HEK293 (cell line): ENCODE measurements at regions not wholly inside any gene's neighbourhood (a gene's known extent, or its start where the extent isn't known, plus 50 kb on each side); places are given as distances from the start of the nearest gene placed in this dataset.

Experiments
- SCRT1 ChIP-seq: fragments of 450-650 bp; formaldehyde crosslinking; IDR thresholded peaks from 2 replicates; pipeline ENCODE4 v1.5.1; 2016; ENCODE audit warnings: missing biosample characterization, missing genetic modification characterization, borderline replicate concordance
- SP2 ChIP-seq: fragments of 450-650 bp; formaldehyde crosslinking; IDR thresholded peaks from 2 replicates; pipeline ENCODE4 v1.5.1; 2016; ENCODE audit warnings: missing biosample characterization, missing genetic modification characterization
- YY1 ChIP-seq: fragments of 450-650 bp; formaldehyde crosslinking; IDR thresholded peaks from 2 replicates; pipeline ENCODE4 v1.5.1; 2018; ENCODE audit warnings: missing biosample characterization, missing genetic modification characterization
- ZFP41 ChIP-seq: fragments of 450-650 bp; formaldehyde crosslinking; IDR thresholded peaks from 2 replicates; pipeline ENCODE4 v1.5.1; 2016; ENCODE audit warnings: missing biosample characterization, missing genetic modification characterization, borderline replicate concordance
- ZIC2 ChIP-seq: fragments of 450-650 bp; formaldehyde crosslinking; IDR thresholded peaks from 2 replicates; pipeline ENCODE4 v1.5.1; 2016; ENCODE audit warnings: missing biosample characterization, missing genetic modification characterization
- ZNF776 ChIP-seq: fragments of 450-650 bp; formaldehyde crosslinking; IDR thresholded peaks from 2 replicates; pipeline ENCODE4 v1.5.0; 2017; ENCODE audit warnings: missing biosample characterization, missing genetic modification characterization, borderline replicate concordance
- ZXDB ChIP-seq: fragments of 450-650 bp; formaldehyde crosslinking; IDR thresholded peaks from 2 replicates; pipeline ENCODE4 v1.5.1; 2016; ENCODE audit warnings: missing biosample characterization, missing genetic modification characterization
- TF ChIP-seq, protein P1 (sequence below): fragments of 450-650 bp; formaldehyde crosslinking; IDR thresholded peaks from 2 replicates; pipeline ENCODE4 v1.5.1; 2016; ENCODE audit warnings: missing biosample characterization, missing genetic modification characterization
- TF ChIP-seq, protein P2 (sequence below): IDR thresholded peaks from 2 replicates; pipeline ENCODE4 v1.6.1; 2011; ENCODE audit warnings: mild to moderate bottlenecking, low read depth, low read length, borderline replicate concordance
- TF ChIP-seq, protein P3 (sequence below): fragments of 450-650 bp; formaldehyde crosslinking; IDR thresholded peaks from 2 replicates; pipeline ENCODE4 v1.5.1; 2016; ENCODE audit warnings: missing biosample characterization, missing genetic modification characterization
- TF ChIP-seq, protein P4 (sequence below): fragments of 450-650 bp; formaldehyde crosslinking; optimal IDR thresholded peaks from 2 replicates; pipeline ENCODE3; 2016; ENCODE audit warnings: missing biosample characterization, mild to moderate bottlenecking, missing genetic modification characterization
- TF ChIP-seq, protein P5 (sequence below): fragments of 450-650 bp; formaldehyde crosslinking; IDR thresholded peaks from 2 replicates; pipeline ENCODE4 v1.5.1; 2016; ENCODE audit warnings: missing biosample characterization, missing genetic modification characterization, low read depth
- TF ChIP-seq, protein P6 (sequence below): fragments of 450-650 bp; formaldehyde crosslinking; IDR thresholded peaks from 2 replicates; pipeline ENCODE4 v1.5.1; 2016; ENCODE audit warnings: missing biosample characterization, missing genetic modification characterization

DNA sequence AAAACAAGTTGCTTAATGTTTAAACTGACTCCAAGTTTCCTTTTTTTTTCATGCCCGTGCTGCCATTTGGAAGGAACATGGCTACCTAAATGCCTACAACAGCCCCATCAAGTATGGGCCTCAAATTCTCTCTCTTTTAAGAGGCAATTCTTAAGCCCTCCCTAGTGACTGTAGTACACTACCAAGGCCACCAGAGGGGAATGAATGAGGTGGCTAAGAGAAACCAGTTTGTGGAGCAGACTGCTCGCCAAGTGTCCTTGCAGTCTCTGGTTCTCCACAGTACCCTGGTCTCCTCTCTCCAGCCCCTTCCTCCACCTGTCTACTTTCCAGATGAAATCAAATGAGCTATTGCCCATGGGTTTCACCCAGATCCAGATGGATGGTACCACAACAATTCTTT lies 1809.6 kb downstream of the BRINP3 start:
- TF ChIP-seq, protein P1, sequence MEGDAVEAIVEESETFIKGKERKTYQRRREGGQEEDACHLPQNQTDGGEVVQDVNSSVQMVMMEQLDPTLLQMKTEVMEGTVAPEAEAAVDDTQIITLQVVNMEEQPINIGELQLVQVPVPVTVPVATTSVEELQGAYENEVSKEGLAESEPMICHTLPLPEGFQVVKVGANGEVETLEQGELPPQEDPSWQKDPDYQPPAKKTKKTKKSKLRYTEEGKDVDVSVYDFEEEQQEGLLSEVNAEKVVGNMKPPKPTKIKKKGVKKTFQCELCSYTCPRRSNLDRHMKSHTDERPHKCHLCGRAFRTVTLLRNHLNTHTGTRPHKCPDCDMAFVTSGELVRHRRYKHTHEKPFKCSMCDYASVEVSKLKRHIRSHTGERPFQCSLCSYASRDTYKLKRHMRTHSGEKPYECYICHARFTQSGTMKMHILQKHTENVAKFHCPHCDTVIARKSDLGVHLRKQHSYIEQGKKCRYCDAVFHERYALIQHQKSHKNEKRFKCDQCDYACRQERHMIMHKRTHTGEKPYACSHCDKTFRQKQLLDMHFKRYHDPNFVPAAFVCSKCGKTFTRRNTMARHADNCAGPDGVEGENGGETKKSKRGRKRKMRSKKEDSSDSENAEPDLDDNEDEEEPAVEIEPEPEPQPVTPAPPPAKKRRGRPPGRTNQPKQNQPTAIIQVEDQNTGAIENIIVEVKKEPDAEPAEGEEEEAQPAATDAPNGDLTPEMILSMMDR (tag by site-specific recombination) = no peak
- TF ChIP-seq, protein P2, sequence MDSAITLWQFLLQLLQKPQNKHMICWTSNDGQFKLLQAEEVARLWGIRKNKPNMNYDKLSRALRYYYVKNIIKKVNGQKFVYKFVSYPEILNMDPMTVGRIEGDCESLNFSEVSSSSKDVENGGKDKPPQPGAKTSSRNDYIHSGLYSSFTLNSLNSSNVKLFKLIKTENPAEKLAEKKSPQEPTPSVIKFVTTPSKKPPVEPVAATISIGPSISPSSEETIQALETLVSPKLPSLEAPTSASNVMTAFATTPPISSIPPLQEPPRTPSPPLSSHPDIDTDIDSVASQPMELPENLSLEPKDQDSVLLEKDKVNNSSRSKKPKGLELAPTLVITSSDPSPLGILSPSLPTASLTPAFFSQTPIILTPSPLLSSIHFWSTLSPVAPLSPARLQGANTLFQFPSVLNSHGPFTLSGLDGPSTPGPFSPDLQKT = no peak
- TF ChIP-seq ZIC2 (tag by site-specific recombination) = no peak
- no peak for TF ChIP-seq SCRT1 (tag by site-specific recombination)
- TF ChIP-seq, protein P3, sequence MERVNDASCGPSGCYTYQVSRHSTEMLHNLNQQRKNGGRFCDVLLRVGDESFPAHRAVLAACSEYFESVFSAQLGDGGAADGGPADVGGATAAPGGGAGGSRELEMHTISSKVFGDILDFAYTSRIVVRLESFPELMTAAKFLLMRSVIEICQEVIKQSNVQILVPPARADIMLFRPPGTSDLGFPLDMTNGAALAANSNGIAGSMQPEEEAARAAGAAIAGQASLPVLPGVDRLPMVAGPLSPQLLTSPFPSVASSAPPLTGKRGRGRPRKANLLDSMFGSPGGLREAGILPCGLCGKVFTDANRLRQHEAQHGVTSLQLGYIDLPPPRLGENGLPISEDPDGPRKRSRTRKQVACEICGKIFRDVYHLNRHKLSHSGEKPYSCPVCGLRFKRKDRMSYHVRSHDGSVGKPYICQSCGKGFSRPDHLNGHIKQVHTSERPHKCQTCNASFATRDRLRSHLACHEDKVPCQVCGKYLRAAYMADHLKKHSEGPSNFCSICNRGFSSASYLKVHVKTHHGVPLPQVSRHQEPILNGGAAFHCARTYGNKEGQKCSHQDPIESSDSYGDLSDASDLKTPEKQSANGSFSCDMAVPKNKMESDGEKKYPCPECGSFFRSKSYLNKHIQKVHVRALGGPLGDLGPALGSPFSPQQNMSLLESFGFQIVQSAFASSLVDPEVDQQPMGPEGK = no peak
- TF ChIP-seq, protein P4, sequence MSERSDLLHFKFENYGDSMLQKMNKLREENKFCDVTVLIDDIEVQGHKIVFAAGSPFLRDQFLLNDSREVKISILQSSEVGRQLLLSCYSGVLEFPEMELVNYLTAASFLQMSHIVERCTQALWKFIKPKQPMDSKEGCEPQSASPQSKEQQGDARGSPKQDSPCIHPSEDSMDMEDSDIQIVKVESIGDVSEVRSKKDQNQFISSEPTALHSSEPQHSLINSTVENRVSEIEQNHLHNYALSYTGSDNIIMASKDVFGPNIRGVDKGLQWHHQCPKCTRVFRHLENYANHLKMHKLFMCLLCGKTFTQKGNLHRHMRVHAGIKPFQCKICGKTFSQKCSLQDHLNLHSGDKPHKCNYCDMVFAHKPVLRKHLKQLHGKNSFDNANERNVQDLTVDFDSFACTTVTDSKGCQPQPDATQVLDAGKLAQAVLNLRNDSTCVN (tag by site-specific recombination) = no peak
- TF ChIP-seq SP2 (tag by site-specific recombination) = no peak
- TF ChIP-seq YY1 (tag by site-specific recombination) = no peak
- no peak for TF ChIP-seq ZNF776
- TF ChIP-seq ZXDB (tag by site-specific recombination) = no peak
- no peak for TF ChIP-seq ZFP41 (tag by site-specific recombination)
- TF ChIP-seq, protein P5, sequence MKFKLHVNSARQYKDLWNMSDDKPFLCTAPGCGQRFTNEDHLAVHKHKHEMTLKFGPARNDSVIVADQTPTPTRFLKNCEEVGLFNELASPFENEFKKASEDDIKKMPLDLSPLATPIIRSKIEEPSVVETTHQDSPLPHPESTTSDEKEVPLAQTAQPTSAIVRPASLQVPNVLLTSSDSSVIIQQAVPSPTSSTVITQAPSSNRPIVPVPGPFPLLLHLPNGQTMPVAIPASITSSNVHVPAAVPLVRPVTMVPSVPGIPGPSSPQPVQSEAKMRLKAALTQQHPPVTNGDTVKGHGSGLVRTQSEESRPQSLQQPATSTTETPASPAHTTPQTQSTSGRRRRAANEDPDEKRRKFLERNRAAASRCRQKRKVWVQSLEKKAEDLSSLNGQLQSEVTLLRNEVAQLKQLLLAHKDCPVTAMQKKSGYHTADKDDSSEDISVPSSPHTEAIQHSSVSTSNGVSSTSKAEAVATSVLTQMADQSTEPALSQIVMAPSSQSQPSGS = no peak
- TF ChIP-seq, protein P6, sequence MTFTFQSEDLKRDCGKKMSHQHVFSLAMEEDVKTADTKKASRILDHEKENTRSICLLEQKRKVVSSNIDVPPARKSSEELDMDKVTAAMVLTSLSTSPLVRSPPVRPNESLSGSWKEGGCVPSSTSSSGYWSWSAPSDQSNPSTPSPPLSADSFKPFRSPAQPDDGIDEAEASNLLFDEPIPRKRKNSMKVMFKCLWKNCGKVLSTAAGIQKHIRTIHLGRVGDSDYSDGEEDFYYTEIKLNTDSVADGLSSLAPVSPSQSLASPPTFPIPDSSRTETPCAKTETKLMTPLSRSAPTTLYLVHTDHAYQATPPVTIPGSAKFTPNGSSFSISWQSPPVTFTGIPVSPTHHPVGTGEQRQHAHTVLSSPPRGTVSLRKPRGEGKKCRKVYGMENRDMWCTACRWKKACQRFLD = no peak
